Endothelial cell (in vitro differentiated cells): ENCODE measurements at regions not wholly inside any gene's neighbourhood (a gene's known extent, or its start where the extent isn't known, plus 50 kb on each side); places are given as distances from the start of the nearest gene placed in this dataset.

Experiments
- DNase-seq: peaks from one replicate; pipeline ENCODE4 v3.0.0; 2021; ENCODE audit warnings: low spot score
- H3K27ac Mint-ChIP-seq: one replicate; pipeline ENCODE4 v1.8.0; 2021; ENCODE audit warnings: mixed read lengths, inconsistent platforms; ENCODE audit not compliant: unreplicated experiment
- H3K27me3 Mint-ChIP-seq: one replicate; pipeline ENCODE4 v1.8.0; 2021; ENCODE audit warnings: mild to moderate bottlenecking, moderate library complexity, mixed read lengths, inconsistent platforms; ENCODE audit not compliant: unreplicated experiment
- H3K36me3 Mint-ChIP-seq: one replicate; pipeline ENCODE4 v1.8.0; 2021; ENCODE audit warnings: mild to moderate bottlenecking, low read depth, mixed read lengths, inconsistent platforms; ENCODE audit not compliant: unreplicated experiment
- H3K4me1 Mint-ChIP-seq: one replicate; pipeline ENCODE4 v1.8.0; 2021; ENCODE audit warnings: mild to moderate bottlenecking, mixed read lengths, inconsistent platforms; ENCODE audit not compliant: unreplicated experiment
- H3K4me3 Mint-ChIP-seq: one replicate; pipeline ENCODE4 v1.8.0; 2021; ENCODE audit warnings: mild to moderate bottlenecking, mixed read lengths, inconsistent platforms; ENCODE audit not compliant: unreplicated experiment
- H3K9me3 Mint-ChIP-seq: one replicate; pipeline ENCODE4 v1.8.0; 2021; ENCODE audit warnings: mixed read lengths, inconsistent platforms; ENCODE audit not compliant: unreplicated experiment
- TF ChIP-seq, protein P1 (sequence below): fragments of 200-600 bp; sonication (generic); IDR thresholded peaks from one replicate; pipeline ENCODE4 v1.5.0; 2021; ENCODE audit warnings: antibody characterized with exemption; ENCODE audit not compliant: unreplicated experiment

DNA sequence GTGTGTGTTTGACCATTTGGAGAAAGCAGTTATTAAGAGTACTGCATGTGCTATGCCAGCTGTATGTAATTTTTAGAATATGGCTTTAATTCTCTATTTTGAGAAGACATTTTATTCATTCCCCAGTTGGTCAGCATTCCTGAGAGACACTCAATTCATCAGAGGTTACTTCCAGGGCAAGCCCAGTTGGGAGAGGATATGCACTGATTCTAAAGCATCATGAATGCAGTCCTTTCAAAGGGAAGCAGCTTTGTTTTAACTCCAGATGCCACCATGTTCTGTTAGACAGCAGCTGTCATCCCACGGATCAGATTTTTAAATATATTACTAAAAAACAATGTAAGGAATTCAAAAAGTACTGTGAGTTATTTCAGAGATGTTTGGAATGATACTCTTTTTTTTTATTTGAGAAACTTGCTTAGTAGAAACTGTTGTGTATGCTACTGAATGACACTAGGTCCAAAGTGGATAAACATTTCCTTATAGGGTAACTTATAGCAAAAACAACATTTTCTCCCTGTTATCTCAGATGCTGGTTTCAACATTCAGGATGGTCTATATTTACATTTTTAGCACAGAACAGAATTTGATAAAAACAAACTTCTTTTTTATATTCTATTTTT is 149.5 kb upstream of the B3GALT2 start:
- Mint-ChIP-seq H3K4me1 (no peaks in the 10 kb centered on the region), H3K36me3 (no peaks in the 10 kb centered on the region), H3K27ac (no peak overlapping the region), H3K27me3 (no peaks in the 10 kb centered on the region), H3K9me3 (no peaks in the 10 kb centered on the region), H3K4me3 (no peak overlapping the region)
- DNase-seq, result no peak
- TF ChIP-seq, protein P1, sequence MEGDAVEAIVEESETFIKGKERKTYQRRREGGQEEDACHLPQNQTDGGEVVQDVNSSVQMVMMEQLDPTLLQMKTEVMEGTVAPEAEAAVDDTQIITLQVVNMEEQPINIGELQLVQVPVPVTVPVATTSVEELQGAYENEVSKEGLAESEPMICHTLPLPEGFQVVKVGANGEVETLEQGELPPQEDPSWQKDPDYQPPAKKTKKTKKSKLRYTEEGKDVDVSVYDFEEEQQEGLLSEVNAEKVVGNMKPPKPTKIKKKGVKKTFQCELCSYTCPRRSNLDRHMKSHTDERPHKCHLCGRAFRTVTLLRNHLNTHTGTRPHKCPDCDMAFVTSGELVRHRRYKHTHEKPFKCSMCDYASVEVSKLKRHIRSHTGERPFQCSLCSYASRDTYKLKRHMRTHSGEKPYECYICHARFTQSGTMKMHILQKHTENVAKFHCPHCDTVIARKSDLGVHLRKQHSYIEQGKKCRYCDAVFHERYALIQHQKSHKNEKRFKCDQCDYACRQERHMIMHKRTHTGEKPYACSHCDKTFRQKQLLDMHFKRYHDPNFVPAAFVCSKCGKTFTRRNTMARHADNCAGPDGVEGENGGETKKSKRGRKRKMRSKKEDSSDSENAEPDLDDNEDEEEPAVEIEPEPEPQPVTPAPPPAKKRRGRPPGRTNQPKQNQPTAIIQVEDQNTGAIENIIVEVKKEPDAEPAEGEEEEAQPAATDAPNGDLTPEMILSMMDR, result no peak

- Mint-ChIP-seq H3K36me3 (no peaks in the 10 kb centered on the region), H3K4me3 (no peak overlapping the region), H3K27ac (no peak overlapping the region), H3K27me3 (no peaks in the 10 kb centered on the region), H3K4me1 (no peaks in the 10 kb centered on the region), H3K9me3 (no peaks in the 10 kb centered on the region)
- TF ChIP-seq, protein P1, result no peak
- DNase-seq, result no peak
Measured at GRCh38 chr1:193333166-193333565, 146.8 kb upstream of the B3GALT2 start.

DNA sequence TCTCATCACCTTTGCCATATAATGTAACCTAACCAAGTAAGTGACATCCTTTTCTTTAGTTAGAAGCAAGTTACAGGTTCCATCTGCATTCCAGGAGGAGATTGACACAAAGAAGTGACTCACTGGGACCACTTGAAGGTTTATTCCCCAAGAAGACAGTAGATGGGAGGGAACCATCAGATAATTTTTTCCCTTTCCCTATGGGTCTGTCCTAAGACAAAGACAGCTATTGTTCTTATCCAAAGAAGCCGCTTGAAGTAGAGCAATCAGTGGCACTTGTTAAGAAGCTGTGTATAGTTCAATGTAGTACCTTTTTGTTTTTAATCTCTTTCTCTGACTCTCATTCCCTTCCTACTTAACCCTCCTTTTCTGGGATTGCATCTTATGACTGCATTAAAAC is 139.9 kb upstream of the B3GALT2 start:
- Mint-ChIP-seq H3K27me3 (no peaks in the 10 kb centered on the region), H3K27ac (no peak overlapping the region), H3K36me3 (no peaks in the 10 kb centered on the region), H3K4me1 (no peaks in the 10 kb centered on the region), H3K4me3 (no peak overlapping the region), H3K9me3 (no peaks in the 10 kb centered on the region)
- TF ChIP-seq, protein P1, result no peak
- DNase-seq, result no peak

- TF ChIP-seq, protein P1, result no peak
- Mint-ChIP-seq H3K36me3 (no peaks in the 10 kb centered on the region), H3K27me3 (no peaks in the 10 kb centered on the region), H3K4me1 (no peaks in the 10 kb centered on the region), H3K4me3 (no peak overlapping the region), H3K9me3 (no peaks in the 10 kb centered on the region), H3K27ac (no peak overlapping the region)
- DNase-seq, result no peak
Measured at GRCh38 chr1:193325771-193326170, 139.4 kb upstream of the B3GALT2 start.

GRCh38 chr1:193325042-193325441 is 138.6 kb upstream of the B3GALT2 start:
- Mint-ChIP-seq H3K4me1 (no peaks in the 10 kb centered on the region), H3K27me3 (no peaks in the 10 kb centered on the region), H3K9me3 (no peaks in the 10 kb centered on the region), H3K27ac (no peak overlapping the region), H3K36me3 (no peaks in the 10 kb centered on the region), H3K4me3 (no peak overlapping the region)
- no peak for DNase-seq
- TF ChIP-seq, protein P1, result no peak
